GM12891 (cell line): ENCODE measurements at regions not wholly inside any gene's neighbourhood (a gene's known extent, or its start where the extent isn't known, plus 50 kb on each side); places are given as distances from the start of the nearest gene placed in this dataset.

Source experiments
- DNase-seq: peaks from one replicate; pipeline ENCODE4 v3.0.0; 2011; ENCODE audit warnings: low spot score; ENCODE audit not compliant: insufficient read length
- FAIRE-seq: peaks from 2 replicates; lab custom pipeline; 2011; peaks lifted over from hg19 to GRCh38; lab: Jason Lieb, UNC
- PAX5 ChIP-seq: IDR thresholded peaks from 2 replicates; pipeline ENCODE4 v1.6.1; 2011; ENCODE audit warnings: low read length, moderate library complexity, mild to moderate bottlenecking; ENCODE audit not compliant: insufficient read depth, severe bottlenecking
- POLR2A ChIP-seq: IDR thresholded peaks from 2 replicates; pipeline ENCODE4 v1.6.1; 2011; ENCODE audit warnings: low read depth, low read length, control low read depth
- POLR2AphosphoS5 ChIP-seq: IDR thresholded peaks from 2 replicates; pipeline ENCODE4 v1.6.1; 2011; ENCODE audit warnings: low read depth, low read length, control low read depth
- POU2F2 ChIP-seq: IDR thresholded peaks from 2 replicates; pipeline ENCODE4 v1.6.1; 2011; ENCODE audit warnings: low read depth, mild to moderate bottlenecking, control low read depth, low read length, moderate library complexity
- SPI1 ChIP-seq: IDR thresholded peaks from 2 replicates; pipeline ENCODE4 v1.6.1; 2011; ENCODE audit warnings: low read depth, low read length, control low read depth
- TAF1 ChIP-seq: IDR thresholded peaks from 2 replicates; pipeline ENCODE4 v1.6.1; 2011; ENCODE audit warnings: low read depth, low read length, control low read depth

- DNase-seq: no peak
- FAIRE-seq: no peak
- TF ChIP-seq POLR2AphosphoS5 (no peak), TAF1 (no peak), PAX5 (no peak), POLR2A (no peak), SPI1 (no peak), POU2F2 (no peak)
Measured at GRCh38 chr21:35460441-35460840, 411.3 kb upstream of the RUNX1 start.

DNA sequence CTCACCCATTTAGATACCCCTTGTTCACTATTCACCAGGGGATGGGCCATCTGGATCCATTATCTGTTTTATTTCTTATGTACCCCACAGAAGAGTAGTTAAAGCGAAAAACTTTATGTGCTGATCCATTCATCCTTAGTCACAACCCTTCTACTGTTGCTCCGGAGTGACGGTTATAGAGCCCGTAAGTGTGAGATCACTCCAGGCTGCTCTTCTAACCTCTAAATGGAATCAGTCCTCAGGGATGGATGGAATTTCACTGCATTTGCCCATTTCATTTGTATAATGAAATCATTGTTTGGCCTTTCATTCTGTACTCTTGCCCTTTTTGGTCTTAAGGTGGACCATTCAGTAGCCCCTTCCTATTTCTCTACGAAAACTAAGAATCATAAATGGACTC is 409.3 kb upstream of the RUNX1 start:
- DNase-seq: no peak
- no peak for FAIRE-seq
- TF ChIP-seq SPI1 (no peak), POLR2A (no peak), TAF1 (no peak), POLR2AphosphoS5 (no peak), POU2F2 (no peak), PAX5 (no peak)

DNA sequence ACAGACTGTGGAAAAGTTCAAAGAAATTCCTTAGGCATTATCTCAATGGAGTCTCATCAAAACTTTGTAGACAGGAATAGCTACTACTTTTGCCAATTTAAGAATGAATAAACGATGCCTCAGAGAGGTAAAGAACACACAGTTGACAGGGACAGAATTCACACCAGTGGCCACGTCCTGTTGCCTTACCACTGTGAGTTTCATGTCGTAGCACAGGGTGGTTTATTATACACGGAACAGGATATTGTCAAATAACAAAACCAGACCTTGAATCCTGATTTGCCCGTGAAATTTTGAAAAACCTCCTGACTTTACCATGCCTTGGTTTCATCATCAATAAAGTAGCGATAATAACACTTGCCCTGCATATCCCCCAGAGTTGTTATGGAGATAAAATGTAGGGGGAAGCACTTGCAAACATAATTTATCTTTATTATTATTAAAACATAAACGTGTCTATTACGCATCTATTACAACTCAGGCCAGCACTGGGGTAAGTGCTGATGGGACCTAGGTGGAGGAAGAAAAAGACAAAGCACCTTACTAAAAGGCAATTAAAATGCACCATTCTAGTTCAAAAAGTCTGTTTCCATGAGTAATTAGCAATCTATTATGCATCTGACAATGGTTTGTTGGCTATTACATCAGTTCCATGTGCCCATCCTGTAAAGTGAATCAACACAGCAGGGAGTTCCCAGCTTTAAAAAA is 408.1 kb upstream of the RUNX1 start:
- no peak for DNase-seq
- TF ChIP-seq POLR2AphosphoS5: no peak
- TF ChIP-seq PAX5: no peak
- no peak for TF ChIP-seq POLR2A
- TF ChIP-seq SPI1: no peak
- TF ChIP-seq POU2F2: no peak
- no peak for TF ChIP-seq TAF1
- no peak for FAIRE-seq

DNA sequence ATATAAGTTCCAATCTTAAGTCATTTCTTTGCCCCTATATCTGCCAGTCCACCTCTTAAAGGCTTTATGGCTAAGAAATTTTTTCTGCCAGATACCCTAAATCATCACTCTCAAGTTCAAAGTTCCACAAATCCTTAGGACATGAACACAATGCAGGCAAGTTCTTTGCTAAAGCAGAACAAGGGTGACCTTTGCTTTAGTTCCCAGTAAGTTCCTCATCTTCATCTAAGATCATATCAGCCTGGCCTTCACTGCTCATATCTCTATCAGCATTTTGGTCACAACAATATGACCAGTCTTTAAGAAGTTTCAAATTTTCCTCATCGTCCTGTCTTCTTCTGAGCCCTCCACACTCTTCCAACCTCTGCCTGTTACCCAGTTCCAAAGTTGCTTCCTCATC is 402.2 kb upstream of the RUNX1 start:
- no peak for TF ChIP-seq POU2F2
- TF ChIP-seq PAX5: no peak
- TF ChIP-seq SPI1: no peak
- no peak for TF ChIP-seq POLR2AphosphoS5
- TF ChIP-seq TAF1: no peak
- no peak for TF ChIP-seq POLR2A
- DNase-seq (no peak), FAIRE-seq (no peak)

GRCh38 chr21:35450830-35451229 is 401.7 kb upstream of the RUNX1 start:
- no peak for FAIRE-seq
- no peak for DNase-seq

DNA sequence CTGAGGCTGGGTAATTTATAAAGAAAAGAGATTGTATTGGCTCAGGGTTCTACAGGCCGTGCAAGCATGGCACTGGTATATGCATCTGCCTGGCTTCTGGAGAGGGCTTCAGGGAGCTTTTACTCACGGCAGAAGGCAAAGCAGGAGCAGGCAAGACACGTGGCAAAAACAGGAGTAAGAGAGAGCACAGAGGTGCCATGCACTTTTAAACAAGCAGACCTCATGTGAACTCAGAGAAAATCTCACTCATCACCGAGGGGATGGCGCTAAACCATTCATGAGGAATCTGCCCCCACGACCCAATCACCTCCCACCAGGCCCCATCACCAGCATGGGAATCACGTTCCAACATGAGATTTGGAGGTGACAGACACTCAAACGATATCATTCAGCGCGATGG is 400.7 kb upstream of the RUNX1 start:
- FAIRE-seq (no peak), DNase-seq (no peak)
- no peak for TF ChIP-seq POU2F2
- TF ChIP-seq POLR2A: no peak
- no peak for TF ChIP-seq SPI1
- no peak for TF ChIP-seq TAF1
- no peak for TF ChIP-seq PAX5
- no peak for TF ChIP-seq POLR2AphosphoS5

More at GRCh38 chr21:35450830-35451229, 401.7 kb upstream of the RUNX1 start:
- TF ChIP-seq POU2F2: no peak
- TF ChIP-seq SPI1: no peak
- no peak for TF ChIP-seq TAF1
- TF ChIP-seq POLR2AphosphoS5: no peak
- TF ChIP-seq POLR2A: no peak
- no peak for TF ChIP-seq PAX5

GRCh38 chr21:35448876-35449599 is 399.9 kb upstream of the RUNX1 start:
- no peak for TF ChIP-seq POLR2AphosphoS5
- no peak for TF ChIP-seq PAX5
- no peak for TF ChIP-seq SPI1
- no peak for TF ChIP-seq TAF1
- TF ChIP-seq POLR2A: no peak
- no peak for TF ChIP-seq POU2F2
- FAIRE-seq (no peak), DNase-seq (no peak)

- no peak for TF ChIP-seq SPI1
- TF ChIP-seq POLR2AphosphoS5: no peak
- TF ChIP-seq TAF1: no peak
- no peak for TF ChIP-seq PAX5
- no peak for TF ChIP-seq POU2F2
- TF ChIP-seq POLR2A: no peak
- no peak for DNase-seq
Measured at GRCh38 chr21:35444391-35444790, 395.3 kb upstream of the RUNX1 start.

DNA sequence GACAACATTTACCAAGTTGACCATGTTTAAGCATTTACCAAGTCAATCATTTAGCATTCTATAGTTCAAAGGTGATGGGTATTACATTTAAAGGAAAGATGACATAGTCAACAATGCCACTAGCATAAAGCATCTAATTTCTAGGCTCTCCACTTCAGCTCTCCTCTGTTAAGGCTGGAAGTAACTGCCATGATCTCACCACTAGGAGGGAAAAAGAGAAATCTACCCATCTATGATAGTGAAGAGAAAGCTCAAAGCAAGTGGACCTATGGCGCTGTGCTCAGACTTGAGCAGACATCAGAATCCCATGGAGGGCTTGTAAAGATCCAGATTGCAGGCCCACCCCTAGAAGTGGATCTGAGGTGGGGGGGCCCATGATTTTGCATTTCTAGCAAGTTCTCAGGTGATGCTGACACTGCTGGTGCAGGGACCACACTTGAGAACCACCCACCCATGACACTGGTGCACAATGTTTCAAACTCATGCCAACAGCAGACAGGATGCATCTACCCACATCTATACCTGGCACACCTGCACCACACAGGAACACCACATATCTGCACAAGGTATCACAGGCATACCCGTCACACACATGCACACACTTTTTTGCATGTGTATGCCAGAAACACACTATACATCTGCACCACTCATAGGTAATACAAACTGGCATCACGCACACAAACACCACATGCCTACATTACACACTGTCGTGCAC is 392.9 kb upstream of the RUNX1 start:
- TF ChIP-seq TAF1: no peak
- TF ChIP-seq POLR2A: no peak
- no peak for FAIRE-seq
- DNase-seq: no peak

More at GRCh38 chr21:35444391-35444790, 395.3 kb upstream of the RUNX1 start:
- FAIRE-seq: no peak
